CMK (cell line): ENCODE measurements at regions not wholly inside any gene's neighbourhood (a gene's known extent, or its start where the extent isn't known, plus 50 kb on each side); places are given as distances from the start of the nearest gene placed in this dataset.

Source experiments
- DNase-seq: peaks from one replicate; pipeline ENCODE4 v3.0.0-alpha.2; 2010; ENCODE audit warnings: low read depth

DNA sequence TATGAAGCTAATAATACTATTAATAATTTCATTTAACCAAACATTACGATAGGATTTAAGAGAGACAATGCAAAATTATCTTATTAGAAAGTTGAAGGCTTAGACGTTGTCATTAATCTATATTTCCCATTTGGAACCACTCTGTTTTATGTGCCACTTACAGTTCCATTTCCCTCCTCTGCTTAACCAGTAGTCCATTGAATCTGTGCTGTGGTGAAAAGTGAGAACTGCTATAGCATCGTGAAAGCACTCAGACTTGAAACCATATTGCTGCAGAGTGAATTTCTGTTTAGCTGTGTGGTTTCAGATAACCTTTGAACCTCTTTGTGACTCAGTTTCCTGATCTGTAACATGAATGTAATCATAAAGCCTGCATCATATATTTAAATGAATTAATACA, 2304.5 kb downstream of the MAT2B start:
- no peak for DNase-seq

DNA sequence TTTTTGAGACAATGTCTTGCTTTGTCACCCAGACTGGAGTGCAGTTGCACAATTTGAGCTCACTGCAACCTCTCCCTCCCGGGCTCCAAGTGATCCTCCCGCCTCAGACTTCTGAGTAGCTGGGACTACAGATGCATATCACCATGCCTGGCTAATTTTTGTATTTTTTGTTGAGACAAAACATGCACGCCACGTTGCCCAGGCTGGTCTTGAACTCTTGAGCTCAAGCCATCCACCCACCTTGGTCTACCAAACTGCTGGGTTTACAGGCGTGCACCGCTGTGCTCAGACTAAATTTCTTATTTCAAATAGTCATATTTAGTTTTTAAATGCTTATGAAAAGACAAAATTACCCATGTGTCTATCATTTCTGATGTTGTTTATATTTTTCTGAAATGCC, 2324.1 kb downstream of the MAT2B start:
- no peak for DNase-seq

DNA sequence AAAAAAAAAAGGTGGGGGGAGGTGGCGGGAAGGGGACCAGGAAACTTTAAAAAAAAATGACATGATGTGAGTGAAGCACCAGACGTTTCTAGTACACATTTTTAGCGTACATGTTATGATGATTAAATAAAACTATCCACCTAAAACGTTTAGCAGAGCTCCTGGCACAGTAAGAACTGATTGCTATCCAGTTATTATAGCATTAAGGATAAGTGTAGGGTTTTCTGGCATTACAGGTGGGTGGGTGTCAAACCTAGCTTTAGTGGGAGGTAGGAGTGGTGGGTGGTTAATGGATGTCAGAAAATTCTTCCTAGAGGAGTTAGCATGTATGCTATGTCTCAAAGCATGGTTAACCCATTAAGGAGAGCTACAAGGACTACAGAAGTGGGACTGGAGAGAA, 2329.5 kb downstream of the MAT2B start:
- no peak for DNase-seq

DNA sequence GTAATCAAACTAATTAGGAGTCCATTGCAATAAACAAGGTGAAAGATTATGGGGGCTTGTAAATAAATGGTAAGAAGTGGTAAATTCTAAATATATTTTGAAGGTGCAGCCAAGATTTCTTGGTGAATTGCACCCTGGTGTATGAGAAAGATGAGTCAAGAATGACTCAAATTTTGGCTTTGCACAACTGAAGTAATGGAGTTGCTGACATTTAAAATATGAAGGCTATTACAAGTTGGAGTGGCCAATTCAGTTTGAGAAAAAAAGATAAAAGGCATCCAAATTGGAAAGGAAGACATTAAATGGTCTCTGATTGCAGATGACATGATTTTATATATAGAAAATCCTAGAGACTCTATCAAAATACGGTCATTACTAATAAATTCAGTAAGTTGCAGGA, 2330.6 kb downstream of the MAT2B start:
- DNase-seq, result no peak

DNA sequence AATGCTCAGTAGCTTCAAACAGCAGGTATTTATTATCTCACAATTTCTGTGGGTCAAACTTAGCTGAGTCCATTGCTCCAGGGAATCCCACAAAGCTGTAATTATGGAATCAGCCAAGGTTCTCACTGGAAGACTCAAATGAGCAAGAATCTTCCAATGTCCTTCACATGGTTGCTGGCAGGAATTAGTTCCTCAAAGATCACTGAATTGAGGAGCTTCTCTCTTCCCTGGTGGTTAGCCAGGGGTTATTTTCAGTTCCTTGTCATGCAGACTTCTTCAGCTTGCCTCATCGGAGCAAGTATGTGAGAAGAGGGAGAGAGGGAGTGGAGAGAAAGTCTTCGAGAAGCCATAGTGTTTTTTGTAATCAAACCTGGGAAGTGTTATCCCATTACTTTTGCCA, 2331.9 kb downstream of the MAT2B start:
- no peak for DNase-seq

DNA sequence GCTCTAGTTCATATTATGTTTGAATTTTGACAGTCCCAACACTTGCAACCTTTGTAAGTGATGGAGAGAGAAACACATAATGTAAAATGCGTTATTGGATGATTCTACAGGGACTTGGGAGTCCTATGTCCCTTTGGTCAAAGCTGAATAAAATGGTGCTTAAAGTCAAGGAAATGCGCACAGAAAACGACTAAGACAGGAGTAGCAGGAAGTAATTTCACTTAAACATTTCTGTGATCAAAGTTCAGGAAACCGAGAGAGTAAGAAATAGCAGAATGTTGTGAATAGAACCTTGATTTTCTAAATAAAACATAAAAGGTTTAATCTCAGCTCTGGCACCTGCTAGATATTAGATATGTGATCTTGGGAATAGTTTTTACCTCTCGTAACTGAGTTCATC, 2339.2 kb downstream of the MAT2B start:
- DNase-seq, result no peak

DNA sequence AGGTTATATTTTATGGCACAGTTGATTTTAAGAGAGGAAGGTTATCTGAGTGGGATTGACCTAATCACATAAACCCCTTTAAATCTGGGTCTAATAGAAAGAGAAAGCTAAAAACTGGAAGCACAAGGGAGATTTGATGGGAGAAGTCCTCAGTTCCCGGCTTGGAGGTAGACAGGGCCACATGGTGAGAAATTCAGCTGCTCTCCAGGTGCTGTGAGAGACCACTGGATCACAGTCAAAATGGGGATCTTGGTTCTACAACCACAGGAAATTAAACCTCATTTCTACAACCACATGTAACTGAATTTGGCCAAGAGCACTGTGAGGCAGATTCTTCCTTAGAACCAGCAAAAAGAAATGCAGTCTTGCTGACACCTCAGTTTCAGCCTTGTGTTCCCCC, 2352.7 kb downstream of the MAT2B start:
- no peak for DNase-seq

DNA sequence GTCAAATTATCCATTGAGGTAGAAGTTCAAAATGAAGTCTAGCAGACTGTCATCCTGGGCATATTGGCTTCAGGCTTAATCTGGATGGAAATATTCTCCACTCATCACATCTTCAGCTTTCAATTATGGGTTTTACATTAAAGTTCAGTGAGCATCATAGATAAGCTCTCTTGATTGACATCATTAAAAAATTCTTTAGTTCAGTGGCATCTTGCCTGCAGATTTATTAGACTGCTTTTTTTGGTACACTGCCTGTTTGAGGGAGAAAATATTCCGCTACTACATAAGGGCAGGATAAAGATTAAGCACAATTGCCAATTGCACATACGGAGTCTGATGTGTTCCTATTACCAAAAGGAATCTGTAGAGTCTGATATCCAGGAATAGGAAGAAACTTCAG, 2353.8 kb downstream of the MAT2B start:
- DNase-seq, result no peak

DNA sequence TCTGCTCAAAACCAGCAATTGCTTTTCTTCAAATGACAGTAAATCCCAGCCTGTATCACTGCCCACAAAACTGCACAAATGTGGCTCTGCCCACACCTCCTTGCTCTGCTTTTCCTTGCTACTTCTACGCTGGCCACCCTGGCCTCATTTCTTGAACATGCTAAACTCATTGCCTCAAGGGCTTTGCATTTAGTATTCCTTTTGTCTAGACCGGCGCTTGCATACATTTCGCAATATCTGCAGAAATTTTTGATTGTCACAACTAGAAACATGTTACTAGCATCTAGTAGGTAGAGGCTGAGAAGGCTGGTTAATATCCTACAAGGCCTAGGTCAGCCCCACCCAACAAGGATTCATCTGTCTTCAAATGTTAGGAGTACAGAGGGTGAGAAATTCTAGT, 2357.8 kb downstream of the MAT2B start:
- DNase-seq, result no peak

DNA sequence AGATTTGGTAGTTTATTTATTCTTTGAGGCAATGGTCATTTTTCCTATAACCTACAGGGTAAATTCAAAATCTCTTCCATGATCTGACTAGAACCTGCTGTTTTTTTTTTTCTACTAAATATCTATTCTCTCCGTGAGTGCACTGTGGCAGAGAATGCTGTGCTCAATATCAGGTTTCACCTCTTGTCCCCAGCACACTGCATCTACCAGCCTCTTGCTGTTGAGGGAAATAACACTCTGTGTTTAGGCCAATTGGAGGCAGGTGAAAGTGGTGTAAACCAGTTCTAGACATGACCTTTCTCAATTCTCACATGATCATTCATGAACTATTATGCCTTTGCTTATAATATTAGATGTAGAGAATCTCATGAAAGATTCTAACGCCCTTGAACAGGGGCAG, 2365.9 kb downstream of the MAT2B start:
- DNase-seq, result no peak

DNA sequence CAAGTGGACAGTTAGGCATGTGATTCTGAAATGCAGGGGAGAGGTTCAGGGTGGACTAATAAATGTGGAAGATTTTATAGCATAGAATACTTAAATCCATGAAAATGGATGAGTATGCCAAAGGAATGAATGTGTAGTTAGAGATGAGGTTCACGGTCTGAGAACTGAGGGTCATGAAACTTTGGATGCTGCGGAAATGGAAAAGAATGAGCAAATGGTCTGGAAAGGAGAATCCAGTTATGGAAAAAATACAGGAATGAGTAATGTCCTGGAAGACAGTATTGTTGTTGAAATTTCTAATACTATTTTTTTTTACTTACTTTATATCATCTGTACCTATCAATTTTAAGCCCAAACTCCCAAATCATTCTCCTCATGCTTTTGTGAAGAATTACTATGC, 2369.4 kb downstream of the MAT2B start:
- DNase-seq, result no peak

DNA sequence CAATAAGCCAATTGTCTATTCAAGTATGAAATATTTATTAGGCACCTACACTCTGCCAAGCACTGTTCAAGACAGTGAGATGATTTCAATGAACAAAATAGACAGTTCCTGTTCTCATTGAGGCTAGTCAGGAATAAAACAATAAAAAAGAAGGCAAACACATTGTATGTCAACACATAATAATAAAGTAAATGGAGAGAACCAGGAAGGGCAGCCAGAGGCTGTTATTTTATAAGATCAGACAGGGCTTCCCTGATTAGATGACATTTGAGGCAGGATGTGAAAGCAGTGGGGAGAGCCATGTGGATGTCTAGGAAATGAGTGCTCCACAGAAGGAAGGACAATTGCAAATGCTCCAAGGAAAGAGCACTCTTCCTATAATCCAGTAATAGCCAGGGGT, 2371.1 kb downstream of the MAT2B start:
- DNase-seq, result no peak

DNA sequence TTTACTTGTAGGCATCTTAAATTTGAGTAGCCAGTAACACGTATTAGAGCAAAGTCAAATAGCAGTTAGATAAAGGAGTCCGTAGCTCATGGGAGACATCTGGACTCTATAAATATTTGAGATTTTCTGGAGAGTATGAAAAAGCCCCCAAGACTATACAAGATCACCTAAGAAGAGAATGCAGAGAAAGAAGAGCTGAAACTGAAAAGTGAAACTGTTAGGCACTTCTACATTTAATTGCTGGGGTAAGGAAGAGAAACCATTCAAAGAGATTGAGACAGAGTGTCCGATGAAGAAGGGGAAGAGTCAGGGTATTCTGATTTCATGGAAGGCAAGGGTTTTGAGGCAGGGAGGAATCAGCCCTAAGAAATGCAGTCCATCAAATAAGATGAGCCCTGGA, 2372.1 kb downstream of the MAT2B start:
- no peak for DNase-seq

DNA sequence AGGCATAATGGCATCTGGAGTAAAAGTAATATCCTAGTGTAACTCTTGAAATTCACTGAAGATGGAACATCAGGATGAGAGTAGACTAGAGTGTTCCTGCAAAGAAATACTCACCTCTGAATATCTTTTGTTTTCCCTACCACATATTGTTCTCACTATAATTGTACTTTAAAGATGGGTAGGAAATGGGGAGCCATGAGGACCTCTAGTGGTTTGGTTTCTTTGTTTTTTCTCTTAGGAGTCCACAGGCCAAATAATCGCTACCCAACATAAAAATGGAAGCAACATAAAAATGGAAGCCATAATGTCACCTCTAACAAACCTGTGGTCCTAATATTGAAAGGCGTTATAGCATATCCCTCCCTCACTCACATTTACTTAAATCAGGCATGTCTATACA, 2375.8 kb downstream of the MAT2B start:
- DNase-seq, result no peak

DNA sequence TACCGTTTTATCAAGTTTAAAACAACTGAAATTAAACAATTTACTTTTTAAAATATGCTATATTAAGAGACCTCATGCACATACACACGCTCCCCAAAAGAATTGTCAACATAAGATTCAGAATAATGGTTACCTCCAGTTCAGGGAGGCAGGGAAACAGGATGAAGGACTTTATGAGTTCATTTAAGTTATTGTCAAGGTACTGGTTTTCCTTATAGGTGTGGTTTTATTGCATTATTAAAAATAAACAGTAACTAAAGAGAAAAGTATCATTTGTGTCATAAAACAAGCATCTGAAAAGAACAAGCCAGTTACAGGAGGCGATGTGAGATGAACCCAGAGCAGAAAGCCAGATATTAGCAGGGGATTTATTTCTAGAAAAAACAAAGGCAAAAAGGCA, 2376.7 kb downstream of the MAT2B start:
- no peak for DNase-seq

DNA sequence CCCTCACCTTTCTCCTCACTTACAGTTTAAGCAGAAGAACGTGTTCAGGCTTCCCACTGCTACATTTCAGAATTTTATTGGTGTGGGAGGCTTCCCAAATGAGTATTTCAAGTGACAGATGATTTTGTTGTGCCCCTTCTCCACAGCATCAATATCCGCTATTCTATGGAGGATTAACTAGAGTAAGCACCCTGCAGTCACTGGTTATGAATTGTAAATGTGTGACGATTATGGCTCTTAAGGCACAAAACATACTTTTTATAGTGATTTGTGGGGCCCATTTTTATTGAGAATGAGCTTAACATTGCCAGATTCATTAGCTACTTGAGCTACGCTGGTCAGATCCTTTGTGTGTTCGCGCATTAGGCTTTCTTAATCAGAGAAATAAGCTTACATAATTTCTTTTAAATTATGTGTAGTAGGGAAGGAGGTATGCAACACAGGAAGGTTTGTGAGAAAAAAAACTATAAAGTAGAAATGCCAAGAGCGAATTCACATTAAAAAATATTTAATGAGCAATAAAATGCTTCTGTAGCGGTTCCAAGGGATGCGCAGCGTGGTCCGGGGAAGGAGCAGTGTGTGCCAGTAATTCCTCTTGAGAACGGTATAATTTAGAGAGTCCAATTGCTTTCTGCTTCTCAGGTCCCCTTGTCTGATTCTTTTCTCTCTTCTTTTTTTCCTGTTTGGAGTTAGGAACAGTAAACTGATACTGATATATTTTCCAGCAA, 2380.4 kb downstream of the MAT2B start:
- no peak for DNase-seq

DNA sequence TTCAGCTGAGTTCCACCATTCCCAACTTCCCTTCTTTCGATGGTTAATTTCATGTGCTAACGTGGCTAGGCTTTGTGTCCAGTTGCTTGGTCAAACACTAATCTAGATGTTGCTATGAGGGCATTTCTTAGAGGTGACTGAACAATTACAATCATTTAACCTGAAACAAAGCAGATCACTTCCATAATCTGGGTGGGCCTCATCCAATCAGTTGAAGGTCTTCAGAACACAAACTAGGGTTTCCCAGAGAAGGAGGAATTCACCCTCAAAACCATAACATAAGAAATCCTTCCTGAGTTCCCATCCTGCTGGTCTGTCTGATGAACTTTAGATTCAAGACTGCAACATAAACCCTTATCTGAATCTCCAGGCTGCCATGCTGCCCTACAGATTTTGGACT, 2381.7 kb downstream of the MAT2B start:
- DNase-seq, result no peak

DNA sequence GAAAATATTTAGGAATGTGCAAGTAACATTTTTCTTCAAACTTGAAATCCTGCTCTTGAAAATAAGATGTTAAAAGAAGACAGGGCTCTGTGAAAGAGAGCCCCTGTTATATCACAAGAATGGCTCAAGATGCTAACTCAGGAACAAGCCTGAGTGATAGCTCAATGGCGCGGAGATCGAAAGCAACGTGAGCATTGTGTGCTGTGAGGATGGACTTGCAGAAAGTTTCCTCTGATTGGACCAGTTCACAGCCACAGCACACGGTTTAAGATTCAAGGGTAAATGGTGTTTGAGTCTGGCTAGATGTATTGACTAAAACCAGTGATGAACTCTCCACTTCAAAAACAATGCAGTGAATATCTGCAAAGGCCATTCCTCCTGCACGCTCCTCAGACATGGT, 2387.0 kb downstream of the MAT2B start:
- DNase-seq, result no peak

DNA sequence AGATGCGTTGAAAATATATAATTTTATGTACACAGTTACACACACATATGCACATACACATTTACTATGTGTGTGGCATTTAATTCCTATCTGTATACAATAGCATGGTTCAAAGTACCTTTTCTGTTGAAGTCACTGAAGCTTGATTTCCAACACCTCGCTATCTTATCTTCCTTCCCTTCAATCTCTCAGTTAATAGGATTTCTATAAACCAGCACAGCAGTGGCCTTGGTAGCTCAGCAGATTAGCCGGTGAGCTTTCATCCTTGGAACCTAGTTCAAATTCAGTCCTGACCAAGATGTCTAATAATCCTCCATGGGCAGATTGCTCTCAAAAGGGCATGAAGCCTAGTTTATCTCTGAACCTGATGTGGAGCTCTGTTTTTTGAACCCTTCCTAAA, 2389.5 kb downstream of the MAT2B start:
- DNase-seq, result no peak

DNA sequence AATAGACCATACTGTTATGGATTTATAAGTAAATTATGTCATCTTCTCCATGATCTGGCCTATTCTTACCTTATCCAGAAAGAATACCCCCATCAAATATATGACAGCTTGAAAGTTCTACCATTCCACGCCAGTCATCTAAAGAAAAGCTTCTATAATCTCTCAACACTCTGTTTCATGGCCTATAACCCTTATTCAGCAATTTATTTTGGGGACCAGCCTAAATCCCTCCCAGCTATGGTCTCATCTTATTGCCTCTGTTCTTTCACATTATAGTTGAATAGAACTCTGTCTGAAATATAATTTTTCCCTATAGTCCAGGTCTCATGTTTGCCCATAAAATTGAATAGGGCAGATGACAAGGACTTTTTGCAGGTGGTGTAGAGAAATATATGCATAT, 2387.6 kb upstream of the WWC1 start:
- no peak for DNase-seq

DNA sequence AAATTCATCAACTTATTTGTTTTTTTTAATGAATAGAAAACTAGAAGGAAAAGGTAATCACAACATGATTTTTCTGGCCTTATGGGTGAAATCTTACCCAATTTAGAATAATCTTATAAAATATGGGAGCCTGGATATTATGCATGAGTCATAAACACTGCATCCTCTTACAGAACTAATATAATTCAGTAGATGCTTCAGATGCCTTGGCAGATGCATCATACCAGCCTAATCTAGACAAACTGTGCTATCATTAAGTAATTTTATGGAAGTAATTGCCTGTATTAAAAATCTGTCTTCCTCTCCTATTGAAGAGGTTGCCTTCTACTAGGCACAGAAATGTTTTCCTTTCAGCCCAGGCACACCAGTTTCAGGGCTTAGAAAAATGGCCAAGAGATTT, 2384.6 kb upstream of the WWC1 start:
- no peak for DNase-seq

DNA sequence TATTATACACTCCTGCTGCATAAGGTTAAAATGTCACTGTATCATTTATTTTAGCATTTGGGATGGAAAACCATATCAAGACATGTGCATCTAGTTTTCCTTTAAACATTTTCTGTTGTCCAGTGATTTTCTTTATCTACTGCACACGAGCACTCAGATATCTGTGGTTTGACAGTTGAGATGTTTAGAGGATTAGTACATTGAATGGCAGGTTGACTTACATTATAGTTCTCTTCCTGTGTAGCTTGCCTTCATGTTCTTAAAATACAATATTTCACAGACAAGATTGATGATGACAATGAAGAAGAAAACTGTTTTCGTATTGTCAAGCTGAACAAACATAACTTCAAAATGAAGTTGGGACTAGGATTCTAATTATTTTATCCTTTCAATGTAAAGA, 2378.4 kb upstream of the WWC1 start:
- no peak for DNase-seq

DNA sequence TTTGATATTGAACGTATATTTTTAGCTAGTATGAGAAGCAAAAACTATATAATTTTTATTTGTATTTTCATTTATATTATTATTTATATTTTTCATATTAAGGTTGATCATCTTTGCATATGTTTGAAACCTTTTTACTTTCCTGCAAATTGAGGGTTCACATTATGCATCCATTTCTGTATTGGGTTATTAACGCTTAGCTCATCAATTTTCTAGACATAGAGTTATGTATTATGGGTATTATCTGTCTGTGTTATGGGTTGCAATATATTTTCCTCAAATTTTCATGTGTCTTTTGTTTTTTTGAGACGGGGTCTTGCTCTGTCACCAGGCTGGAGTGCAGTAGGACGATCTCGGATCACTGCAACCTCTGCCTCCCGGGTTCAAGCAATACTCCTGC, 2377.0 kb upstream of the WWC1 start:
- DNase-seq, result no peak

DNA sequence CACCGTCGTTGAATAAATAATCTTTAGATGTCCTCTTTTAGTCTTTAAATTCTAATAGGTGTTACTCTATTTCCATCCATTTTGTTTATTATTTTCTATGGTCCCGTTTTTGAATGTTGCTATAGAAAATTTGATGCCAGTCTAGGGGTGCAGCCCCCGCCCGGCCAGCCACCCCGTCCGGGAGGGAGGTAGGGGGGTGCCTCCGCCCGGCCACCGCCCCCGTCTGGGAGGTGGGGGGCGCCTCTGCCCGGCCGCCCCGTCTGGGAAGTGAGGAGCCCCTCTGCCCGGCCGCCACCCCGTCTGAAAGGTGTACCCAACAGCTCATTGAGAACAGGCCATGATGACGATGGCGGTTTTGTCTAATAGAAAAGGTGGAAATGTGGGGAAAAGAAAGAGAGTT, 2372.2 kb upstream of the WWC1 start:
- DNase-seq, result no peak

DNA sequence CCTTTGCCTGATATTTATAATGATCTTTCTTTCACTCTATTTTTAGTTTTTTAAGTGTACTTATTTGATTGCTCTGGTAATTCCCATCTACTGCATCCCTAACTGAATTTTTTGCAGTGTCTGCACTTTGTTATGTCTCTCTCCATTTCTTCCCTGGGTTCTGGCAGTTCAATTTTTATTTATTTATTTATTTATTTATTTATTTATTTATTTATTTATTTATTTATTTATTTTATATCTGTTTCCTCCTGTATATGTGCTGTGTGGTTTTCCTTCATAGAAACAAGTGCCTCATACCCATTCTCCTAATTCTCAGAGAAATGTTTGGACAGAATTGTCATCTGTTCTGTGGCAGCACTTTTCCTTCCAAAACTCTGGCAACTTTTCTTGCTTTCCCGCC, 2370.8 kb upstream of the WWC1 start:
- DNase-seq, result no peak
